ENCODE measurements at regions not wholly inside any gene's neighbourhood (a gene's known extent, or its start where the extent isn't known, plus 50 kb on each side); places are given as distances from the start of the nearest gene placed in this dataset.

DNA sequence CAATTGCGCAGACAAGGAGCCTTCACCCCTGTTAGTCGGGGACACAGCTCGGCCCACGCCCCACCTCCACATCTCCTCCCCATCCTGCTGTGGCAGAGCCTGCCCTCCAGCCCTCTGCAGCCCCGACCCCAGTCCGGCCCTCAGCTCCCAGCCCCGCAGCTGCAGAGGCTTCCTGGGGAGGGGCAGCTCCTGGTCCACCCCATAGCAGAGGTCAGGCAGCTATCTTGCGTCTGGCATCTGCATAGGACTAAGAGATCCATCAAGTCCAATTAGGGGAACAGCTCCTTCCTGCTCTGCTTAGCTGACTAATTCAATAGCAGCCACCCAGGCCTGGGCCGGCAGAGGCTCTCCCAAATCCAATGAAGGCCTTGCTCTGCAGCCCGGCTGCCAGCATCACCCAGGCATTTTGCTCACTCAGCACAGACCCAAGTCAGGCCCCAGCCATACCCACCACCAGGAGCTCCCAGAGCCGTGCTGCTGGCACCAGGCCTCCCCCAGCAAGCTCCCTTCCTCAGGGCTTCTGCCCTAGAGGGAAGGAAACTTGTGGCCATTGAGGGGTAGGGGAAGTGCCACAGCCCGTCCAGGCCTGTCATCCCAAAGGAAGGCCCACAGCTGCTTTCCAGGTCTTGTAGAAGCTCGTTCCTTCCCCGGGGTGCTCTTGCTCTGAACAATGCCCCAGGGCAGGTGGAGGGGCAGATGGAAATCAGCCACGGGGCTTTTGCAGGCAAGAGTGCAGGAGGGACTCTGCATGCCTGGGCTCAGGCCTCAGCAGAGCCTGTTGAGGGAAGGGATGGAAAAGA, 106.2 kb upstream of the RET start:
- DNase-seq (ENCODE audit: low read depth): no peak

GRCh38 chr10:42971251-42971599, 105.6 kb upstream of the RET start:
- TF ChIP-seq CTCF (conservative IDR thresholded peaks at IDR 0.05; ENCODE audit: low read depth, low read length): no peak
- no peak for DNase-seq (ENCODE audit: low read depth)
- no peak overlapping the region for H3K4me3 ChIP-seq (ENCODE audit: low read length)

More for the DNA sequence above, 106.2 kb upstream of the RET start:
- no peak for TF ChIP-seq CTCF (conservative IDR thresholded peaks at IDR 0.05; ENCODE audit: low read depth, low read length)
- no peak overlapping the region for H3K4me3 ChIP-seq (ENCODE audit: low read length)

DNA sequence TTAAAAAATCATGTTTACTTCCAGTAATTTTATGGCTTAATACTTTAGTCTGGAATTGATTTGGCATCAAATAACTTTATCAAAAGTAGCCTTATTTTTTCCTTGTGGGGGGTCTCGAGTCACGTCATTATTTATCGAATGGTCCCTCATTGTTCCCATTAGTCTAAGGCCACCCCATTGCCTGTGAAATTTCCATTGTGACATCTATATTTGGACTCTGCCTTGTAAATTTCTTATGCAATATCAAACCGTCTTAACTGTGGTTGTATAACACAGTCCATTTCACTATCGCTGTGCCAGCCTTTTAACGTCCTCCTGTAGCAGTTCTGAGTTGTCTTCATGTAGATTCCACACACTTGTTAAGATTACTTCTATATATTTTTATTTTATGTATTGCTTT, 103.9 kb upstream of the RET start:
- no peak for TF ChIP-seq CTCF (conservative IDR thresholded peaks at IDR 0.05; ENCODE audit: low read depth, low read length)
- no peak overlapping the region for H3K4me3 ChIP-seq (ENCODE audit: low read length)
- DNase-seq (ENCODE audit: low read depth): no peak

DNA sequence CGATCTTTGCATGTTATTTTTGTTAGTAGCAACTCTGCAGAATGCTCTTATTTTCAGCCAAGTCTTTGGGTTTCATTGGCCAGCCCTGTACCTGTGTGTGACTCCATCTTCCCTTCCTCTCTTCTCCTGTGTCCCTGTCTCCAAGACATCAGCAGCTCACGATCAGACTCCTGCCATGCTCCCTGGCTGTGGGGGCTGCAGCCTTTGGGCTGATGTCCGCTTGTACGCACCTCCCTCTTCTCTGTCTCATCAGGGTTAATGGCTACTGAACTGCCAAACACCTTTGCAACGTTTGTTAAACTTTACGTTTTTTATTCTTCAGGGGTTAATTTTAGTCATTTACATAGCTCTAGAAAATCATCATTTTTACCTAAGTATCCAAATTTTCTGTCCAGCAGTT, 103.5 kb upstream of the RET start:
- no peak for DNase-seq (ENCODE audit: low read depth)
- H3K4me3 ChIP-seq (ENCODE audit: low read length): no peak overlapping the region
- no peak for TF ChIP-seq CTCF (conservative IDR thresholded peaks at IDR 0.05; ENCODE audit: low read depth, low read length)

DNA sequence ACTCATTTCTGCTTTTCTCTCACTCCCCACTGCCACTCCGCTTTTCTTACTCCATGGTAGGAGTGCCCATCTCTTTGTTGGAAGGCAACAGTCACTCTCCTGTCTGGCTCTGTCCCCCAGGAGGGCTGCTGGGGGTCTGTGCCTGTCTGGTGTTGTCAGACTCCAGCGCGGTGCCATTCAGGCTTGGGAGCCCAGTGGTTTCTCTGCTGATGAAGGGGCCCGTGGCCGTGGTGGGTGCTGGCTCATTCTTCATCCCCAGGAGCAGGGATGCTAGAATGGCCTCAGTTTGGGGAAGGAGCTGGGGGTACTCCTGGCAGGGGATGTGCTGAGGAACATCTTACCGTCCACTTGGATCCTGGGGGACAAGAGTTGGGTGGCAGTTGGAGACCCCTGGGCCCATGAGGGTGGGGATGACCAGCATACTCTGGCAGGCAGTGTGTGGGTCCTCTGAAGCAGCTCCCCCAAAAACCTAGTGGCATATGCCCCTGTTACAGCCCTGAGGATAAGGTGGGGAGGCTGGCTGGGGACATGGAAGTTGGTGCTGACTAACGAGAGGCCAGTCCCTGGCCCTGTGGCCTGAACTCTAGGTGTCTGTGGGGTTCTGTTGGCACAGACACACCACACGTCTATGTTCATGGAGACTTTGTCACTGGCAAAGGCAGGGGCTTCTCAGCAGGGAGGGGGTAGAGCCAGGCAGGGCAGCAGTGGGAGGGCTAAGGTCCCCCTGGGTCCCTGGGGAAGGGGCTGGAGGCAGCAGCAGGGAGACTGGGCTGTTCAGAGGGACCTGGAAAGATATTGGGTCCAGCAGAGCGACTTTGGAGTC, 102.8 kb upstream of the RET start:
- no peak overlapping the region for H3K4me3 ChIP-seq (ENCODE audit: low read length)
- no peak for DNase-seq (ENCODE audit: low read depth)
- TF ChIP-seq CTCF (conservative IDR thresholded peaks at IDR 0.05; ENCODE audit: low read depth, low read length): no peak

- DNase-seq (ENCODE audit: low read depth): no peak
- TF ChIP-seq CTCF (conservative IDR thresholded peaks at IDR 0.05; ENCODE audit: low read depth, low read length): no peak
- H3K4me3 ChIP-seq (ENCODE audit: low read length): no peak overlapping the region
These were observed 102.2 kb upstream of the RET start for GRCh38 chr10:42974693-42975002.

Measured in retinal pigment epithelial cell (primary cell).